GM10248 (cell line): ENCODE measurements at regions not wholly inside any gene's neighbourhood (a gene's known extent, or its start where the extent isn't known, plus 50 kb on each side); places are given as distances from the start of the nearest gene placed in this dataset.

Experiments
- CTCF ChIA-PET: fragments of 300-600 bp; sonication (Branson Sonifier 250); formaldehyde crosslinking; extraction: SDS; loops from one replicate; lab custom pipeline; 2021; ENCODE audit warnings: antibody characterized with exemption; lab: Yijun Ruan, JAX
- POLR2A ChIA-PET: fragments of 350-650 bp; sonication (Branson Sonifier 250); formaldehyde crosslinking; extraction: SDS; loops from one replicate; lab custom pipeline; 2020; ENCODE audit warnings: antibody characterized with exemption; lab: Yijun Ruan, JAX
- DNase-seq: peaks from one replicate; pipeline ENCODE4 v3.0.0; 2012; ENCODE audit errors: extremely low spot score
- TF ChIP-seq, protein P1 (sequence below): IDR thresholded peaks from 2 replicates; pipeline ENCODE4 v1.5.1; 2012; ENCODE audit warnings: mild to moderate bottlenecking, low read depth; ENCODE audit errors: extremely low read depth, missing control alignments, control extremely low read depth

DNA sequence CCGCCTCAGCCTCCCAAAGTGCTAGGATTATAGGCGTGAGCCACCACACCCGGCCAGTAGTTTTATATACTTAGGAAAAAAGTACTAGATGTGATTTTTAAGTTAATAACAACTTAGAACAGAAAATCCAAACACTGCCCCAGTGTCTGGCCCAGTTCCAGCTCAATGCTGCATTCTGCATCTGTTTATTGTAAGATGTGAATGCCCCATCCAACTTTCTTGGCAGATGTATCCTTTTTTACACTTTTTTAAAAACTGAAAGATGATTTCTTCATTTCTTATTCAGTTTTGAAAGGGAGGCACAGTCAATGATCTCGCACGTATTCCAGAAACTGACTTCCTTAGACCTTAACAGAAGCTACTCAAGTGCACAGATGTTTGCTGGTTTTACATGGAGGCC is 85.6 kb upstream of the SRSF6 start:
- CTCF ChIA-PET: no interaction called here
- TF ChIP-seq, protein P1, sequence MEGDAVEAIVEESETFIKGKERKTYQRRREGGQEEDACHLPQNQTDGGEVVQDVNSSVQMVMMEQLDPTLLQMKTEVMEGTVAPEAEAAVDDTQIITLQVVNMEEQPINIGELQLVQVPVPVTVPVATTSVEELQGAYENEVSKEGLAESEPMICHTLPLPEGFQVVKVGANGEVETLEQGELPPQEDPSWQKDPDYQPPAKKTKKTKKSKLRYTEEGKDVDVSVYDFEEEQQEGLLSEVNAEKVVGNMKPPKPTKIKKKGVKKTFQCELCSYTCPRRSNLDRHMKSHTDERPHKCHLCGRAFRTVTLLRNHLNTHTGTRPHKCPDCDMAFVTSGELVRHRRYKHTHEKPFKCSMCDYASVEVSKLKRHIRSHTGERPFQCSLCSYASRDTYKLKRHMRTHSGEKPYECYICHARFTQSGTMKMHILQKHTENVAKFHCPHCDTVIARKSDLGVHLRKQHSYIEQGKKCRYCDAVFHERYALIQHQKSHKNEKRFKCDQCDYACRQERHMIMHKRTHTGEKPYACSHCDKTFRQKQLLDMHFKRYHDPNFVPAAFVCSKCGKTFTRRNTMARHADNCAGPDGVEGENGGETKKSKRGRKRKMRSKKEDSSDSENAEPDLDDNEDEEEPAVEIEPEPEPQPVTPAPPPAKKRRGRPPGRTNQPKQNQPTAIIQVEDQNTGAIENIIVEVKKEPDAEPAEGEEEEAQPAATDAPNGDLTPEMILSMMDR: no peak

DNA sequence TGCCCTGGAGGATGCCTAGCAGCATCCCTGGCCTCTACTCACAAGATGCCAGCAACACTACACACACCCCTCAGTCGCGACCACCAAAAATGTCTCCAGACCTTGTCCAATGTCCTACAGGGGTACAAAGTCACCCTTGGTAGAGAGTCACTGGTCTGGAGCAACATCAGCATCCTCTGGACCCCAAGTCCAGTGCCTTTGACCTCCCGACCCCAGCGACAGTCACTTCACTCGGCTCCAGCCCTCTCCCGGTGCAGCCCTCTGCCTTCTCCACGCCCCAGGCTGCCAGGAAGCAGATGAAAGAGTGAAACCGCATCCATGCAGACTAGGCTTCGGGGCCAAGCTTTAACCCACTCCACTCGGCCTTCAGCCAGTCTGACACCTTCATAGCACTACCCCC is 92.0 kb upstream of the SRSF6 start:
- ChIA-PET CTCF (no interaction called here), POLR2A (no interaction called here)
- TF ChIP-seq, protein P1: no peak
- DNase-seq: no peak

More for the DNA sequence above, 85.6 kb upstream of the SRSF6 start:
- DNase-seq: no peak
- POLR2A ChIA-PET: no interaction called here

DNA sequence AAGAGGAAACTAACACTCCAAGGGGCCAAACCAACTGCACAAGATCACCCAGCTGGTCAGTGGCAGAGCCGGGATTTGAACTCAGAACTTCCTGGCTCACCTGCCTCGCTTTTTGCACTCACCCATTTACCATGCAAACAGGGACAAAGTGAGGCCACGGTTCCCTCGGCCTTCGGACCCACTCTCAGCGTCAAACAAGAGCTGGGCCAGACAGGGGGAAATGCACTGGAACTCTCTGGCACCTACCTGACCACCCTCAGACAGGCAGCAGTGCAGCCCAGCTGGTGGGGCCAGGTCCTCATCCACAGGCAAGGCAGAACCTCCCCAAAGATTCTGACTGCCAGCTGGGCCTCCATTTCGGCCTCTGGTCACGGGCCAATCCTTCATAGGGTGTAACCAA is 93.7 kb upstream of the SRSF6 start:
- ChIA-PET CTCF (interaction anchor here (1.0 kb wide), 1 partner anchor 12 kb away, joined by 3 read pairs; no protein-coding TSS in a partner anchor), POLR2A (no interaction called here)
- TF ChIP-seq, protein P1: no peak
- no peak for DNase-seq

DNA sequence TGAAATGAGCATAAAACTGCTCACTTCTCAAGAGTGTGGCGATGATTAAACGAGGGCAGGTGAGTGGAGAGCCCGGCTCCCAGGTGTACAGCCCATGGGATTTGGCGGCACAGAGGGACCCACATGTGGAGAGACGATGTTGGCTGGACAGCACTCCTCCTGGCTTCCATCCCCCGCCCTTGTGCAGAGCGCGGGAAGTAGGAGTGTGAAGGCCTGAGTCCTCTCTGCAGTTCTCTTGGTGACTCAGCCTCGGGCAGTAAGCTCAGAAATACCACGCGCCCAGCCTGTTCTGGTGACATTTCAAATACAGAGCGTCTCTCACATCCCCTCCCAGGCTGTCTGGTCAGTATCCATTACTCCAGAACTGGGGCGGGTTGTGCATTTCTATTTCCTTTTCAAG is 94.2 kb upstream of the SRSF6 start:
- DNase-seq: no peak
- POLR2A ChIA-PET: no interaction called here
- CTCF ChIA-PET: no interaction called here
- TF ChIP-seq, protein P1: no peak

DNA sequence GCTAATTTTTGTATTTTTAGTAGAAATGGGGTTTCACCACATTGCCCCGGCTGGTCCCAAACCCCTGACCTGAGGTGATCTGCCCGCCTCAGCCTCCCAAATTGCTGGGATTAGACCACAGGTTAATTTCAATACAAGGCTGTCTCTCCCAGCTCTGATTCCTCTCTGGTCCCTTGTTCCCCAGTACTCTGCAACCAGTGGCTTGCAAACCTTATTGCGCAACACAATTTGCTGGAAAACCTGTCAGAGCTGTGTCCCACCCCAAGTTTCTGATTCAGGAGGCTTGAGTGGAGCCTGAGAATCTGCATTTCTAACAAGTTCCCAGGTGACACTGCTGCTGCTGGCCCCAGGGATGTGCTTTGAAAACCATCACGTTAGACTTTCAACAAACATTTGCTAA is 96.2 kb upstream of the SRSF6 start:
- no peak for DNase-seq
- POLR2A ChIA-PET: no interaction called here
- CTCF ChIA-PET: interaction anchor here (0.6 to 1.6 kb wide), 3 partner anchors 13 to 43 kb away, joined by 3 to 4 read pairs (median 3); no protein-coding TSS in a partner anchor
- TF ChIP-seq, protein P1: no peak

DNA sequence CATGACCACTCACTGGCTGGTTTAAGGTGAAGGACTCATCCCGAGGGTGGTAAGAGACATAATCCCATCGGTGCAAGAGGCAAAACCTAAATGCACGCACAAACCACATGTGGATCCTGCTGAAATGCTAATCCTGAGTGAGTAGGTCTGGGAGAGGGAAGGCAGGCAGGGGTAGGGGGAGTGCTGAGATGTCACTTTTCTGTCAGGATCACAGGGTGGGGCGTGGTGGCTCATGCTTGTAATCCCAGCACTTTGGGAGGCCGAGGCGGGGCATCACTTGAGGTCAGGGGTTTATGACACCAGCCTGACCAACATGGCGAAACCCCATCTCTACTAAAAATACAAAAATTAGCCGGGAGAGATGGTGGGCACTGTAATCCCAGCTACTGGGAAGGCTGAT is 97.7 kb upstream of the SRSF6 start:
- DNase-seq: no peak
- POLR2A ChIA-PET: no interaction called here
- TF ChIP-seq, protein P1: no peak
- CTCF ChIA-PET: no interaction called here

DNA sequence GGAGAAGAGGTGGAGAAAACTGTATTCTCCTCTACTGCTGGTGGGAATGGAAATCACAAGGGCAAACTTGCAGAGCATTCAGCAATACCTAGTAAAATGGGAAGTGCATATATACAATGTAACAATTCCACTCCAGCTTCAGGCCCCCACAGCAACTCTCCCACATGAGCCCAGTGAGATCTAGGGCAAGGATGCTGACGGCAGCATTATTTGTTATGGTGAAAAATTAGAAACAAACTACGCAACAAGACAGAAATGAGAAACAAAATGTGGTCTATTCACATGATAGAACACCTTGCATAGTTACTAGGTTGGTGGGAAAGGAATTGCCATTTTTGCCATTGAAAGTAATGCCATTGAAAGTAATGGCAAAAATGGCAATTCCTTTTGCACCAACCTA is 98.9 kb upstream of the SRSF6 start:
- DNase-seq: no peak
- ChIA-PET POLR2A (no interaction called here), CTCF (no interaction called here)
- TF ChIP-seq, protein P1: no peak
